Keratinocyte (primary cell): ENCODE measurements at regions not wholly inside any gene's neighbourhood (a gene's known extent, or its start where the extent isn't known, plus 50 kb on each side); places are given as distances from the start of the nearest gene placed in this dataset.

ENCODE experiments used
- EZH2 ChIP-seq: IDR thresholded peaks from one replicate; pipeline ENCODE4 v1.6.1; 2012; ENCODE audit warnings: inconsistent platforms, mild to moderate bottlenecking, low read length, moderate library complexity
- TF ChIP-seq, protein P1 (sequence below), 3 experiments: IDR thresholded peaks in 1 of 3; conservative IDR thresholded peaks in 1 of 3; optimal IDR thresholded peaks in 1 of 3; 2 replicates in 2 of 3; 3 replicates in 1 of 3; pipeline versions ENCODE3 to v1.5.1; 2011; ENCODE audit warnings: low read length in 3 of 3, mild to moderate bottlenecking in 3 of 3, moderate library complexity in 2 of 3, control low read depth in 1 of 3, inconsistent platforms in 1 of 3; ENCODE audit not compliant: insufficient read depth in 2 of 3; ENCODE audit errors: extremely low read depth in 1 of 3

DNA sequence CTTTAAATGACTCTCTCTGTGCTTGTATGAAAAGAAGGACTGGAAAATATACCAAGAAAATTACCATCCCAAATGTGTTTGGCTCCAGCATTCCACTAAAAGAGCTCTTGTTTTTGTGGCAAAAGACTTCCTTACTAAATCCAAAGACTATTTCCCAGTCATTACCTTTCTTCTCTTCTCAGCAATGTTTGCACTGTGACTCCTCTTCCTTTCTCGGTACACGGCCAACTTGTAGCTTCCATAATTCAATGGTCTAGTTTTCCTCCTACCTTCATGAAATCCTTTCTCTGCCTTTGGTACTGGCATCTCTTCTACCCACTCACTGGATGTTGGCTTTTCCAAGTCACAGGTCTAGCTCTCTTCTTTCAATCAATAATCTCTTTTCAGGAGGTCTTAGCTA is 568.5 kb upstream of the JAG1 start:
- TF ChIP-seq, protein P1, sequence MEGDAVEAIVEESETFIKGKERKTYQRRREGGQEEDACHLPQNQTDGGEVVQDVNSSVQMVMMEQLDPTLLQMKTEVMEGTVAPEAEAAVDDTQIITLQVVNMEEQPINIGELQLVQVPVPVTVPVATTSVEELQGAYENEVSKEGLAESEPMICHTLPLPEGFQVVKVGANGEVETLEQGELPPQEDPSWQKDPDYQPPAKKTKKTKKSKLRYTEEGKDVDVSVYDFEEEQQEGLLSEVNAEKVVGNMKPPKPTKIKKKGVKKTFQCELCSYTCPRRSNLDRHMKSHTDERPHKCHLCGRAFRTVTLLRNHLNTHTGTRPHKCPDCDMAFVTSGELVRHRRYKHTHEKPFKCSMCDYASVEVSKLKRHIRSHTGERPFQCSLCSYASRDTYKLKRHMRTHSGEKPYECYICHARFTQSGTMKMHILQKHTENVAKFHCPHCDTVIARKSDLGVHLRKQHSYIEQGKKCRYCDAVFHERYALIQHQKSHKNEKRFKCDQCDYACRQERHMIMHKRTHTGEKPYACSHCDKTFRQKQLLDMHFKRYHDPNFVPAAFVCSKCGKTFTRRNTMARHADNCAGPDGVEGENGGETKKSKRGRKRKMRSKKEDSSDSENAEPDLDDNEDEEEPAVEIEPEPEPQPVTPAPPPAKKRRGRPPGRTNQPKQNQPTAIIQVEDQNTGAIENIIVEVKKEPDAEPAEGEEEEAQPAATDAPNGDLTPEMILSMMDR (optimal IDR thresholded peaks at IDR 0.05 in 1 of 3, IDR thresholded peaks at IDR 0.05 in 1 of 3, conservative IDR thresholded peaks at IDR 0.05 in 1 of 3; ENCODE audit: extremely low read depth in 1 of 3, insufficient read depth in 2 of 3, low read length in 3 of 3): no peak
- TF ChIP-seq EZH2: no peak
